Brain pericyte (primary cell): ENCODE measurements at regions not wholly inside any gene's neighbourhood (a gene's known extent, or its start where the extent isn't known, plus 50 kb on each side); places are given as distances from the start of the nearest gene placed in this dataset.

Experiments
- DNase-seq: peaks from one replicate; pipeline ENCODE4 v3.0.0-alpha.2; 2012; ENCODE audit warnings: low read depth, low spot score

DNA sequence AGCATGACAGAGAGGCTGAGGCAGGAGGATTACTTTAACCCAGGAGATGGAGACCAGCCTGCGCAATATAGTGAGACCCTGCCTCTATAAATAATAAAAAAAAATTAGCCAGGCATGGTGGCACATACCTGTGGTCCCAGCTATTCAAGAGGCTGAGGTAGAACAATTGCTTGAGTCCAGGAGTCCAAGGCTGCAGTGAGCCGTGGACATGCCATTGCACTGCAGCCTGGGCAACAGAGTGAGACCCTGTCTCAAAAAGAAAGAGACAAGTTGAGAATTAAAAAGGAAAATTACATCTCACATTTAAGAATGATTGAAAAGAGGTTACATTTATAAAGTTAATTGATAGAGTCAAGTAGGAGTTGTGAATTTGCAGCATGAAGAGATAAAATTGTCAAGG is 91.4 kb upstream of the TMPO start:
- DNase-seq: no peak

DNA sequence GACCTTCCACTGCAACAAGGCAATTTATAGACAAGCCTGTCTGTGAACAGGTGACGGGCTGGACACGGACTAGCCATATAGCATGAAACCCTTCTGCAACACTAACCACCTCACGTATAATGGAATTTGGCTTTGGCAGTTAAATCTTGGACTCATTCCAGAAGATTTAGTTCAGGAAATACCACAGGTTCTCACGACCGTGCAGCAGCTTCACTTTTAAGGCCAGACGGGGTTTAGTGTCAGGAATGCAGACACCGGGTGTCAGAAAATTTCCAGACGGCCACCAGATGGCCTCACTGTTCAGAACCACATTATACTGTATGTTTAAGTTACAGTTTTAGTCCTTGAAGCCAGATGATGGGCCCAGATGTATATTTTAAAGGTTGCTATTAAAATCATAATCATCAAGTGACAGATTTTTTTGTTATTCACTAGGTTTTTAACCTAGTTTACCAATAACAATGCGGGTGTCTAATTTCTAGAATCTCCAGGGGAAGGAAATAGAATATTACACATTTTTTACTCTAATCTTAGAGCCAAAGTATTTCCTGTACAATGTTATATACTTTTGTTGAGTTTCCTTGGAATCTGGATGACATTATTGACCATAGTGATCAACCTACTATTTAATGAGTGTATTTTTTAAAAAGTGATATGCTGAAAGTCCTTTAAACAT is 90.5 kb upstream of the TMPO start:
- DNase-seq: no peak

DNA sequence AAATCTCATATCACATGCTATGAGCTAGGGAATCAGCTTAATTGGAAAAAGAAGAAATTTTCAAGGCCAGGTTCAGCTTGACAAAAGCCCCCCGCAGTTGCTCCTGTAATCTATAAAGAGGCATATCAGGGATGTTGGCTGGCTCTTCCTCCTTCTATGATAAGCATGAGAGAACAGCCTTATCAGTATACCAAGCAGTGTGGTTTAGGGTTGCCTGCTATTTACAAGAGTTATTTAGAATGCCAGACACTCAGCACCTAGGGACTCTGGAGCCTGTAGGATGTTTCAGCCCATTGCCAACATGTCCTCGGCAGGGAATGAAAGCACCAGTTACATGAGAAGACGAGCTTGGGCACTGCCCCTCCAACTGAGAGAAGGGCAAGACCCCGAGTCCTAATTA is 89.5 kb upstream of the TMPO start:
- DNase-seq: no peak

DNA sequence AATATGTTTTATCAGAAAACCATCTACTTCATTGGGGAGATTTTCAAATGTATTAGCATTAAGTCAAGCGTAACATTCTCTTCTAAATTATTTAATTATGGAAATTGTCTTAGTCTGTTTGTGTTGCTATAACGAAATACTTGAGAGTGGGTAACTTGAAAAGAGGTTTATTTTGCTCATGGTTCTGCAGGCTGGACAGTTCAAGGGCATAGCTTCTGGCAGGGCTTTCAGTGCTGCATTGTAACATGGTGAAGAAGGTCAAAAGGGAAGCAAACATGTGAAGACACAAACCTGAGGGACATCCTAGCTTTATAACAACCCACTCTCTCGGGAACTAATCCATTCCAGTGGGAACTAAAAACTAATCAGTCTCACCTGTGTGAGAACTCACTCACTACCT is 84.3 kb upstream of the TMPO start:
- no peak for DNase-seq

GRCh38 chr12:98437166-98437565 is 78.2 kb upstream of the TMPO start:
- DNase-seq: no peak

DNA sequence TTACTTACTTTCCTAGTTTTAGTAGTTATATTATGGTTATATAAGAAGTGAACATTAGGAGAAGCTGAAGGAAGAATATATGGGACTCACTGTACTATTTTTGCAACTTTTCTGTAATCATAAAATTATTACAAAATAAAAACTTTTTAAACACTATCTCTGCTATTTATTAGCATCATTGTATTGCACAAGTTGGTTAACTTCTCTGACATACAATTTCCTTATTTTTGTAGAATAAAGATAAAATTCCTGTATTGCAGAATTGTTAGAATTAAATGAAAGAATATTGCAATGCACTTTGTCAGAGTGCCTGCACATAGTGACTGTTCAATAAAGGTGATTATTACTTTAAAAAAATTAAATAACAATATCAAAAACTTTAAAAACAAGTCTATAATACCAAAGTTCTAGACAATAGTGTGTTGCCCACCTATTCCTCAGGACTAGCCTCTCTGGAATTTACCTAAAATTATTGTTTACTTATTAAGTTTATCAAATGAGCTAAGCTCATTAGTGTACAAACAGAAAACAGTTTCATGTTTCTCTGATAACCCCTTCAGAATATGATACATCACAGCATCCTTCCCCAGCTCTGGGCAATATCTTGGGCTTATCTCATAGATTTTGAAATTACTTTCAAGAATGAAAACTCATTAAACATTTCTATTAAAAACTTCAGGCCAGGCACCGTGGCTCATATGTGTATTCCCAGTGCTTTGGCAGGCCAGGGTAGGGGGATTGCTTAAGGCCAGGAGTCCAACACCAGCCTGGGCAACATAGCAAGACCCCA is 77.4 kb upstream of the TMPO start:
- no peak for DNase-seq

GRCh38 chr12:98438656-98439230 is 76.6 kb upstream of the TMPO start:
- DNase-seq: no peak

GRCh38 chr12:98439471-98439951 is 75.9 kb upstream of the TMPO start:
- no peak for DNase-seq

DNA sequence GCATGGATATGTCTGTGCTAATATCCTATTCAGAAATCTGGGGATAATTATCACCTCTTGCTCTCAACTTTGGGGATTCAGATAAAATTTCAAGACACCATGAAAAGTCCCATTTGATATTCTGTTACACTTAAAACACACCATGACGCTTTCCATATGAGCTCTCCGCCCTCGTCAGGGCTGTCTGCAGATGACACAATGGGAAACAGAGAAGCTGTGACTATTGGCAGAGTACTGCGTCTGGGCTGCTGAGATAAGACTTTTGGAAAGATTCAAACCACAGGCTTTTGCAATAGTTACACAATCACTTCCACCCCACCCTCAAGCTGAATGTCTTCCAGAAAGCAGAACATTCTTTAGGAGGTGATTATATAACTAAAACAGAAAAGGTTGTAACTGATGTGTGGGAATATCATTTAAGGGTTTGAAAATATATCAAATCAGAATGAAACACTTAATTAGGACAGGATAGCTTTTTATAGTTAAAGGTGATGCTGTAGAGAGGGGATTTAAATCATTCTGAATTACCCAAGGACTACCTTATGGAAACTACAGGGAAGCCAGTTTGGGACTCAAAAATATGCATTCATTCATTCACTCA is 75.3 kb upstream of the TMPO start:
- DNase-seq: no peak

GRCh38 chr12:98446060-98446459 is 69.3 kb upstream of the TMPO start:
- DNase-seq: no peak

- no peak for DNase-seq
These were observed 68.7 kb upstream of the TMPO start for GRCh38 chr12:98446682-98447081.

DNA sequence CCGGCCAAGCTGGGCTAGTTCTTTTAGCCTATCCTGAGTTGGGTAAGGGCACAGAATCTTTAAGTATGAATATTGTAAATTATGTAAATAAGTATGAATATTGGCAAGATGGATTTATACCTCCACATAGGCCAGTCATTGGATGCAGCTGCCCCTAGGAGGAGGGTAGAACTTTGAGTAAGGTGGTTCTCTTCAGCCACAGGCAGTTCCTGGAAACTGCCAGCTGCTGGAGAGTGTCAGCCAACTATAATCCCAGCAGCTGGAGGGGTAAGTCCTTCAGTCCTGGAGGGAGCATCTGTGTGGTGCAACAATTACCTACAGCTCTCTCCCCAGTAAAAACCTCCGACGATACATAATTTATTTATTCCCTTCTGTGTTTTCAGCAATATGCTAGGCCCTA is 65.8 kb upstream of the TMPO start:
- no peak for DNase-seq

GRCh38 chr12:98453070-98453469 is 62.3 kb upstream of the TMPO start:
- no peak for DNase-seq

GRCh38 chr12:98453492-98453891 is 61.9 kb upstream of the TMPO start:
- DNase-seq: no peak

GRCh38 chr12:98456041-98456440 is 59.3 kb upstream of the TMPO start:
- DNase-seq: no peak

GRCh38 chr12:98456576-98457573 is 58.5 kb upstream of the TMPO start:
- no peak for DNase-seq

- DNase-seq: no peak
These were observed 51.2 kb upstream of the TMPO start for GRCh38 chr12:98464190-98464589.

DNA sequence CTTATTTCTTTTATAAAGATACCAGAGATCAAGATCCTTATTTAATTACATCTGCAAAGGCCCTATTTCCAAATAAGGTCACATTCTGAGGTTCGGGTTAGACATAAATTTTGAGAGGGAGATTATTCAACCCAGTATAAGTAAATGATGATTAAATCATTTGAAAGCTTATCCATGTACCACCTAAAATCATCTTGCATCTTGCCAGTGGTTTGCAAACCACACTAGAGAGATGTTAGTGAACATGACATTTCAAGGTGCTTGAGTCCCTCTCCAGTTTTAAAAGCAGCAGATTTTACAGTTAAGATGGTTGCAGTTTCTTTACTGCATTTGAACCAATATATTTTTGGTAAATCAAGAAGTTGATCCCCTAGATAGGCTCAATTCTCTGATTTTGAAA is 49.9 kb upstream of the TMPO start:
- no peak for DNase-seq
